Psoas muscle (tissue), 7 donors: ENCODE measurements at regions not wholly inside any gene's neighbourhood (a gene's known extent, or its start where the extent isn't known, plus 50 kb on each side); places are given as distances from the start of the nearest gene placed in this dataset.
"Not testable (repeated sequence)": the region's sequence is repeated elsewhere in the genome, so short reads cannot be mapped to it uniquely, and the experiment has no call there.

ENCODE experiments used
- ATAC-seq, 4 donors: fragments of 200-7000 bp; cut with Tn5 transposase; one replicate each; pipeline ENCODE4 v1.9.1; 2020; ENCODE audit warnings: moderate library complexity in 3 of 4, mild to moderate bottlenecking in 2 of 4
- DNase-seq, 2 donors: peaks; one replicate each; pipeline ENCODE4 v3.0.0-alpha.2; 2020
- H3K27ac ChIP-seq: fragments of 200-600 bp; one replicate; pipeline ENCODE4 v1.8.0; 2022
- H3K27me3 ChIP-seq, 3 donors: fragments of 200-600 bp in 1 of 3; one replicate each; pipeline versions ENCODE4 v1.6.1 to v1.8.0; 2013 to 2022; ENCODE audit warnings: low read length in 2 of 3, mild to moderate bottlenecking in 2 of 3, moderate library complexity in 1 of 3; ENCODE audit not compliant: insufficient read depth in 3 of 3
- H3K36me3 ChIP-seq, 2 donors: fragments of 200-600 bp in 1 of 2; one replicate each; pipeline versions ENCODE4 v1.6.1 to v1.8.0; 2013 to 2022; ENCODE audit warnings: low read depth in 1 of 2, mild to moderate bottlenecking in 1 of 2, moderate library complexity in 1 of 2; ENCODE audit not compliant: insufficient read depth in 1 of 2
- H3K4me1 ChIP-seq: fragments of 200-600 bp; one replicate; pipeline ENCODE4 v1.8.0; 2022
- H3K4me3 ChIP-seq: fragments of 200-600 bp; one replicate; pipeline ENCODE4 v1.8.0; 2022; ENCODE audit warnings: mild to moderate bottlenecking
- H3K9me3 ChIP-seq: fragments of 200-600 bp; one replicate; pipeline ENCODE4 v1.8.0; 2022
- WGBS, 3 donors: extraction: QIAGEN DNeasy Blood & Tissue Kit; methylation state at CpG; one replicate each; pipeline versions ENCODE4 v1.1.6 to v1.1.7; 2013; 5-methylcytosine and 5-hydroxymethylcytosine counted together
- intact Hi-C, 2 donors: fragments of 100-400 bp; cut with DNase I; formaldehyde crosslinking; loops; one replicate each; pipeline versions ENCODE4 v1.11.0 to v1.14.2; 2022
- TF ChIP-seq, protein P1 (sequence below): fragments of 200-600 bp; IDR thresholded peaks from one replicate; pipeline ENCODE4 v1.8.0; 2022; ENCODE audit warnings: antibody characterized with exemption
- donor health status: healthy with polysubstance abuse.
- donor health status: DM: no; HTN: no; CAD: no; lungs with moderate emphysema.
- donor health status: Bipolar disorder and iron deficiency.
- donor health status: healthy.
- donor health status: DM: yes; HTN: yes; CAD: no.
- donor health status: DM: no; HTN: no; CAD: no.
- donor health status: DM: yes; HTN: yes; CAD: no.

DNA sequence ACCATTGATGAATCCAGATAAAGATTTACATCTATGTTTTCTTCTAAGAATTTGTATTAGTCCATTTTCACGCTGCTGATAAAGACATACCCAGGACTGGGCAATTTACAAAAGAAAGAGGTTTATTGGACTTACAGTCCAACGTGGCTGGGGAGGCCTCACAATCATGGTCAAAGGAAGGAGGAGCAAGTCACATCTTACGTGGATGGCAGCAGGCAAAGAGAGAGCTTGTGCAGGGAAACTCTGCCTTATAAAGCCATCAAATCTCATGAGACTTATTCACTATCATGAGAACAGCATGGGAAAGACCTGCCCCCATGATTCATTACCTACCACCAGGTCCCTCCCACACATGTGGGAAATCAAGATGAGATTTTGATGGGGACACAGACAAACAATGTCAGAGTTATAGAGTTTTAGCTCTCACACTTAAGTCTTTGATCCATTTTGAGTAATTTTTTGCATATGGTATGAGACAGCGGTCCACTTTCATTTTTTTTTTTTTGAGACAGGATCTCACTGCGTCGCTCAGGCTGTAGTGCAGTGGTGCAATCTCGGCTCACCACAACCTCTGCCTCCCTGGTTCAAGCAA, 53.5 kb upstream of the JADE2 start:
- H3K27me3 ChIP-seq, H3K36me3 ChIP-seq, ATAC-seq, H3K4me3 ChIP-seq, H3K9me3 ChIP-seq, H3K27ac ChIP-seq, H3K4me1 ChIP-seq, intact Hi-C loops: not testable (repeated sequence)
- DNase-seq = peak in 1 of 2 donors; percentile 8
- 81 to 91% (median 87%) methylated on average over 7 of the region's 7 CpGs for WGBS, 3 donors

DNA sequence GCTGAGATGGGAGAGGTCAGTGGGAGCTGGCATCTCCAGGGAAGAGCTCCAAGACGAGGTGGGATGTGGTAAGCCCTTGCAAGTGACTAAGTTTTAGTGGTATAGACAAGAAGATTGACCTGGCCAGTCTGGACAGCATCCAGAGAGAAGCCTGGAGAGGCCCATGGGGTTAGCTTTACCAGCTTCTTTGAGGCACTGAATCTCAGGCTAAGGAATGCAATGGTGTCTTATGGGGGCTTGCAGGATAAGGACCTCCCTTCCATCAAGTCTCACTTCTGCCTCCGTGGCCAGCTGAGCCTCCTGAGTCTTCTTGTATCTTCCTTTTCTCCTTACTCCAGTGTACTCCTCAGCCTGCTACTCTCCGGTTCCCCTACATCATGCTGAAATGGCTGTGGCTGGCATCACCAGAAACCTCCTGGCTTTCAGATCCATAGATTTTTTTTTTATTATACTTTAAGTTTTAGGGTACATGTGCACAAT, 56.5 kb upstream of the JADE2 start:
- peak in 1 of 2 donors; percentile 8 for DNase-seq

DNA sequence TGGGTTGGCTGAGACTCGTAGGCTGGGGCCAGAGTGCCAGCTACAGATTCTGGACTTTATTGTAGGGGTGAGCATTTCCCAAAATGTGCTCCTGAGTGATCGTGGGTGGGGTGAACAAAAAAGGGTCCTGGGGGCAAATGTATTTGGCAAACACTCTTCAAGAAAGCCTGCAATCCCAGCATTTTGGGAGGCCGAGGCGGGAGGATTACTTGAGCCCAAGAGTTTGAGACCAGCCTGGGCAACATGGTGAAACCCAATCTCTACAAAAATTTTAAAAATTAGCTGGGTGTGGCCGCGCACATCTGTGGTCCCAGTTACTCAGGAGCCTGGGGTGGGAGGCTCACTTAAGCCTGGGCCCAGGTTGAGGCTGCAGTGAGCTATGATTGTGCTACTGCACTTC, 55.5 kb upstream of the CDKN2AIPNL start:
- Histone ChIP-seq H3K4me1 (peaks cover 31% of the 10 kb centered on the region), H3K27me3 (no peaks in the 10 kb centered on the region), H3K9me3 (no peaks in the 10 kb centered on the region), H3K4me3 (no peak overlapping the region), H3K36me3 (no peaks in the 10 kb centered on the region), H3K27ac (peak overlapping the region; percentile 94)
- intact Hi-C loops = loop anchor here (5.0 kb wide), 2 partner anchors 35 to 40 kb away; no protein-coding TSS in a partner anchor
- DNase-seq = no peak
- 75 to 85% (median 78%) methylated on average over 6 of the region's 6 CpGs for WGBS, 3 donors
- no peak for ATAC-seq
- TF ChIP-seq, protein P1, sequence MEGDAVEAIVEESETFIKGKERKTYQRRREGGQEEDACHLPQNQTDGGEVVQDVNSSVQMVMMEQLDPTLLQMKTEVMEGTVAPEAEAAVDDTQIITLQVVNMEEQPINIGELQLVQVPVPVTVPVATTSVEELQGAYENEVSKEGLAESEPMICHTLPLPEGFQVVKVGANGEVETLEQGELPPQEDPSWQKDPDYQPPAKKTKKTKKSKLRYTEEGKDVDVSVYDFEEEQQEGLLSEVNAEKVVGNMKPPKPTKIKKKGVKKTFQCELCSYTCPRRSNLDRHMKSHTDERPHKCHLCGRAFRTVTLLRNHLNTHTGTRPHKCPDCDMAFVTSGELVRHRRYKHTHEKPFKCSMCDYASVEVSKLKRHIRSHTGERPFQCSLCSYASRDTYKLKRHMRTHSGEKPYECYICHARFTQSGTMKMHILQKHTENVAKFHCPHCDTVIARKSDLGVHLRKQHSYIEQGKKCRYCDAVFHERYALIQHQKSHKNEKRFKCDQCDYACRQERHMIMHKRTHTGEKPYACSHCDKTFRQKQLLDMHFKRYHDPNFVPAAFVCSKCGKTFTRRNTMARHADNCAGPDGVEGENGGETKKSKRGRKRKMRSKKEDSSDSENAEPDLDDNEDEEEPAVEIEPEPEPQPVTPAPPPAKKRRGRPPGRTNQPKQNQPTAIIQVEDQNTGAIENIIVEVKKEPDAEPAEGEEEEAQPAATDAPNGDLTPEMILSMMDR = no peak

More for the DNA sequence above, 56.5 kb upstream of the JADE2 start:
- H3K27ac ChIP-seq = no peak overlapping the region
- no peaks in the 10 kb centered on the region for H3K27me3 ChIP-seq
- TF ChIP-seq, protein P1 = no peak
- whole genome bisulfite sequencing, 3 donors = 77 to 86% (median 78%) methylated on average over 3 of the region's 3 CpGs
- H3K4me1 ChIP-seq = peaks cover 27% of the 10 kb centered on the region
- H3K4me3 ChIP-seq = no peak overlapping the region
- no peaks in the 10 kb centered on the region for H3K36me3 ChIP-seq
- intact Hi-C loops = loop anchor here (5.0 kb wide), 2 partner anchors 33 to 38 kb away; no protein-coding TSS in a partner anchor
- ATAC-seq = no peak
- no peaks in the 10 kb centered on the region for H3K9me3 ChIP-seq

DNA sequence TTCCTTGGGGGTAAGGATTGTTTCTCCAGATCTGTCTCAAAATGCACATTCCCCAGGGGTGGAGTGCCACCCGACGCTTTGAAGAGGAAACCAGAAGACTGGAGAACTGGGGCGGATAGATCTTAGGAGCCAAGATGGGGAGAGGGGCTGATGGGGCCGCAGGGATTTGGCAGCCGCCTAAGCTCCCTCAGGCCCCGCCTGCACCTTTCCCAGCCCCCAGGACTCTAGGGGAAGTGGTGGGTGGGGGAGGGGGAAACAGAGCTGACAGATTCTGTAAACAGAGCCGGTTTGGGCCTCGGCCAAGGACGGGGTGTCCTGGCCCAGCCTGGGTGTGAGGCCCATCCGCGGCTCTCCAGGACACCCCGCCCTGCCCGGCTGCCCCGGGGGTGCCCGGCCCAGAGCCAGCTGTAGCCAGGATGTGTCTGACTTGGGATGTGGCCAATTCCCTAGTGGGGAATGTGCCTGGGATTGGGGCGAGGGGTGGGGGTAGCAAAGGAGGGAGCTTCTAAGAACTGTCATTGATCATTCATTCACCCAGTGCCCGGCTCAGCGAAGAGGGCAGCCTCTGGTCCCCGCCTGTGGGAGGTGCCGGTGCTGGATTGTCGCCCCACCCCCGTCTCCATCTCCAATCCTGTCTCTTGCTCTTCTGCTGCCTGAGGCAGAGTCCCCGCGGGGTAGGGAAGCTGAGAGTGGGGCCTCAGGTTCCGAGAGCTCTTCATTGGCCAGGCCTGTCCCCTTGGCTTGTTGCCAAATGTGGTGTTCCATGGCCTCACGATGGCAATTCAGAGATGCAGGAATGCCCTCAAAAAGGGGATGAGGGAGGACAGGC, 54.8 kb upstream of the CDKN2AIPNL start:
- Histone ChIP-seq H3K4me3 (peak overlapping the region; percentile 69), H3K4me1 (peaks cover 38% of the 10 kb centered on the region), H3K9me3 (no peaks in the 10 kb centered on the region), H3K27ac (peak overlapping the region; percentile 94), H3K27me3 (no peaks in the 10 kb centered on the region), H3K36me3 (no peaks in the 10 kb centered on the region)
- intact Hi-C loops = loop anchor here (5.0 kb wide), 2 partner anchors 36 to 41 kb away; no protein-coding TSS in a partner anchor
- TF ChIP-seq, protein P1 = no peak
- ATAC-seq (peak; percentile 87 to 91 (median 90)), DNase-seq (peak; percentile 100)
- whole genome bisulfite sequencing, 3 donors = 1% methylated on average over 19 to 26 of the region's 26 CpGs

DNA sequence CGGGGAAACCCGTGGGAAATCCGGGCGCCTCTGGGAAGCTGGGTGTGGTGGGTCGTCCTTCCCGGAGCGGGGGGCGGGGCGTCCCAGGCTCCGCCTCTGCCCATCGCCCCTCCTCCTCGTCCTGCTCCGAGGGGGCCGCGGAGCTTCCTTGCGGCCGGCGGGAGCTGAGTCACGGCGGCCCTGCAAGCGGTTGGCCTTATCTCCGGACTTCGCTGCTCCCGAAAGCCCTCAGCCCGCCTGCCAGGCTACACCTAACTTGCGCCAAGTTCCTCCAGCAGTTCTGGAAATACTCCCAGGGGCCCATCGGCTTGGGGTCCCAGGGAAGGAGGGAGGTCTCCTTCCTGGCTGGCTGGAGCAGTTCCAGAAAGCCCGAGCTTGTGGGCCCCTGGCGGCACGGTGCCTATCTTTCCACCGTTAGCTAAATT, 54.1 kb upstream of the CDKN2AIPNL start:
- Histone ChIP-seq H3K27ac (peak overlapping the region; percentile 94), H3K4me1 (peaks cover 38% of the 10 kb centered on the region), H3K36me3 (no peaks in the 10 kb centered on the region), H3K27me3 (no peaks in the 10 kb centered on the region), H3K9me3 (no peaks in the 10 kb centered on the region), H3K4me3 (peak overlapping the region; percentile 69)
- WGBS, 3 donors = 0 to 1% (median 1%) methylated on average over 31 of the region's 31 CpGs
- TF ChIP-seq, protein P1 = no peak
- peak; percentile 92 to 95 for DNase-seq
- intact Hi-C loops = loop anchor here (2.0 to 5.0 kb wide), 3 partner anchors 19 to 41 kb away; no protein-coding TSS in a partner anchor
- peak; percentile 82 to 88 (median 86) for ATAC-seq
